T-helper 9 cell (primary cell): ENCODE measurements at regions not wholly inside any gene's neighbourhood (a gene's known extent, or its start where the extent isn't known, plus 50 kb on each side); places are given as distances from the start of the nearest gene placed in this dataset.

ENCODE experiments used
- DNase-seq: peaks from one replicate; pipeline ENCODE4 v3.0.0-alpha.2; 2020

- no peak for DNase-seq
Measured at GRCh38 chr7:387132-388022, 97.4 kb downstream of the FOXL3 start.

- no peak for DNase-seq
Measured at GRCh38 chr7:388023-388960, 98.3 kb downstream of the FOXL3 start.

- no peak for DNase-seq
Measured at GRCh38 chr7:388961-389701, 99.2 kb downstream of the FOXL3 start.

GRCh38 chr7:389911-390601 lies 100.1 kb downstream of the FOXL3 start:
- DNase-seq, result no peak

- no peak for DNase-seq
Measured at GRCh38 chr7:390761-391410, 100.9 kb downstream of the FOXL3 start.

- no peak for DNase-seq
Measured at GRCh38 chr7:391411-391951, 101.5 kb downstream of the FOXL3 start.

- no peak for DNase-seq
Measured at GRCh38 chr7:391961-392524, 102.1 kb downstream of the FOXL3 start.

GRCh38 chr7:392822-393221 lies 102.9 kb downstream of the FOXL3 start:
- DNase-seq, result no peak

GRCh38 chr7:395643-396042 lies 105.7 kb downstream of the FOXL3 start:
- DNase-seq, result no peak

- no peak for DNase-seq
Measured at GRCh38 chr7:398888-399287, 108.9 kb downstream of the FOXL3 start.

GRCh38 chr7:400901-401485 lies 111.0 kb downstream of the FOXL3 start:
- DNase-seq, result no peak

- no peak for DNase-seq
Measured at GRCh38 chr7:401495-401894, 111.5 kb downstream of the FOXL3 start.

GRCh38 chr7:404812-405488 lies 114.7 kb downstream of the PDGFA start:
- no peak for DNase-seq

GRCh38 chr7:405489-406211 lies 114.0 kb downstream of the PDGFA start:
- DNase-seq, result no peak

GRCh38 chr7:407721-408539 lies 111.7 kb downstream of the PDGFA start:
- no peak for DNase-seq

- no peak for DNase-seq
Measured at GRCh38 chr7:408751-409311, 110.8 kb downstream of the PDGFA start.

GRCh38 chr7:409339-410281 lies 110.0 kb downstream of the PDGFA start:
- no peak for DNase-seq
